Heart right ventricle (tissue), 16 donors: ENCODE measurements at regions not wholly inside any gene's neighbourhood (a gene's known extent, or its start where the extent isn't known, plus 50 kb on each side); places are given as distances from the start of the nearest gene placed in this dataset.

ENCODE experiments used
- ATAC-seq, 8 donors: fragments of 200-7000 bp; cut with Tn5 transposase; one replicate each; pipeline ENCODE4 v1.9.1; 2020; ENCODE audit warnings: mild to moderate bottlenecking in 8 of 8, moderate library complexity in 8 of 8, moderate number of reproducible peaks in 1 of 8
- DNase-seq, 2 donors: peaks; one replicate each; pipeline ENCODE4 v3.0.0-alpha.2; 2020
- H3K27ac ChIP-seq, 10 donors: fragments of 200-600 bp; sonication (generic) in 2 of 10; one replicate each; pipeline versions ENCODE4 v1.5.0 to v1.8.0; 2020 to 2022; ENCODE audit warnings: mild to moderate bottlenecking in 3 of 10
- H3K27me3 ChIP-seq, 7 donors: fragments of 200-600 bp; one replicate each; pipeline ENCODE4 v1.8.0; 2021 to 2022; ENCODE audit warnings: mild to moderate bottlenecking in 2 of 7
- H3K36me3 ChIP-seq, 9 donors: fragments of 200-600 bp; sonication (generic) in 1 of 9; one replicate each; pipeline versions ENCODE4 v1.5.0 to v1.8.0; 2020 to 2022; ENCODE audit warnings: mild to moderate bottlenecking in 2 of 9
- H3K4me1 ChIP-seq, 9 donors: fragments of 200-600 bp; sonication (generic) in 1 of 9; one replicate each; pipeline versions ENCODE4 v1.5.0 to v1.8.0; 2020 to 2022; ENCODE audit warnings: mild to moderate bottlenecking in 4 of 9
- H3K4me3 ChIP-seq, 10 donors: fragments of 200-600 bp; sonication (generic) in 2 of 10; one replicate each; pipeline versions ENCODE4 v1.5.0 to v1.8.0; 2020 to 2022; ENCODE audit warnings: mild to moderate bottlenecking in 7 of 10, moderate library complexity in 2 of 10
- H3K9me3 ChIP-seq, 11 donors: fragments of 200-600 bp in 10 of 11; sonication (generic) in 2 of 11; one replicate each; pipeline versions ENCODE4 v1.5.0 to v1.8.0; 2013 to 2022; ENCODE audit warnings: mild to moderate bottlenecking in 2 of 11, control low read depth in 1 of 11, moderate library complexity in 1 of 11
- CTCF ChIP-seq, 9 donors: fragments of 200-600 bp; sonication (generic) in 2 of 9; IDR thresholded peaks; one replicate each; pipeline versions ENCODE4 v1.5.0 to v1.8.0; 2021 to 2022; ENCODE audit warnings: antibody characterized with exemption in 9 of 9, mild to moderate bottlenecking in 5 of 9, moderate library complexity in 1 of 9
- WGBS, 2 donors: extraction: QIAGEN DNeasy Blood & Tissue Kit; methylation state at CpG; one replicate each; pipeline ENCODE4 v1.1.7; 2013; ENCODE audit warnings: inconsistent platforms in 1 of 2; 5-methylcytosine and 5-hydroxymethylcytosine counted together
- intact Hi-C, 10 donors: fragments of 100-400 bp; cut with DNase I; formaldehyde crosslinking; loops; one replicate each; pipeline versions ENCODE4 v1.11.1 to v1.14.2; 2022
- donor health status: Arrhythmogenic right ventricular cardiomyopathy.
- donor health status: ischemic (EF 13 %, LVEDD 7.1; RV severe dilation, severe dysfunction).
- donor health status: healthy with polysubstance abuse.
- donor health status: DM: no; HTN: yes; CAD: no.
- donor health status: DM: no; HTN: no; CAD: no.
- donor health status: ischemic (EF 25% LVEDD 6.9; RV normal size, moderate dysfunction).
- donor health status: ischemic (EF 25% LVEDD 5.7; RV mildly dilated, moderate dysfunction).
- donor health status: healthy.
- donor health status: DM: yes; HTN: yes; CAD: no.
- donor health status: Ischemic cardiomyopathy.
- donor health status: ischemic (EF 35%, LVEDD 5.7; RV mildly dilated, moderate dysfunction).
- donor health status: nonischemic (EF 11% LVEDD 7.7; RV severe dilation, severe dysfunction).
- donor health status: DM: yes; HTN: yes; CAD: no.
- donor health status: PGD.
- donor health status: ischemic (EF 29% LVEDD 5.4; RV normal size, mild dysfunction).
- donor health status: nonischemic (EF 23%, LVEDD 6.1; RV moderate dilation, normal function).

DNA sequence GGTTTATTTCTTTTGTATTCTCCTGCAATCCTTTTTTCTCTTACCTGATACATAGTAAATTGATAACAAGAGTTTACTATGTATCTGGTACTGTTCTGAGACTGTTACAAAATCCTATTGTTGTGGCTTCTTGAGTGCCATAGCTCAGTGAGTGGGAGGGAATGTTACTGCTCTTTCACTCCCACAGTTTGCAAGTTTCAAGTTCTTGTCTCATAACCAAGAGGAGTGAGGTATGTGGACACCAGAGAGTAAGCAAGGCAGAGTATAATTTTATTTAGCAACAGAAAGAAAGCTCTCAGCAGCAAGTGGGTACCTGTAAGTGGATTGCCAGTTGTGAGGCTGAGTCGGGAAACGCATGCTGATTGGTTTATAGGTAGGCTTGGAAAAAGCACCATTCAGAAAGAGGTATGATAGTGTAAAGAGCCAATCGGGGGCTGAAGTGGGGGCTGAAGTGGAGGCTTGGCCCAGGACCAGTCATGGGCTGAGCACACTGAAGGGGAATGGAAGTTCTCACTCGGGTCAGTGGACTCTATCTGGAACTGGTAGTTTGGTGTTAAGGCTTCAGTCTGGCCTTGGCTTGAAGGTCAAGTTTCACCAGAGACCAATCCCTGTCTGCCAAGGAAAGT is 850.8 kb downstream of the TMTC2 start:
- no peaks in the 10 kb centered on the region for H3K9me3 ChIP-seq
- no peaks in the 10 kb centered on the region for H3K36me3 ChIP-seq
- no peak for TF ChIP-seq CTCF (IDR thresholded peaks at IDR 0.05)
- H3K27me3 ChIP-seq = no peaks in the 10 kb centered on the region
- no peak overlapping the region for H3K27ac ChIP-seq
- H3K4me3 ChIP-seq = no peak overlapping the region
- 76 to 86% methylated on average over 4 of the region's 4 CpGs for WGBS, 2 donors
- no peak for DNase-seq
- intact Hi-C loops = no loop called here
- ATAC-seq = no peak
- H3K4me1 ChIP-seq = no peaks in the 10 kb centered on the region

- TF ChIP-seq CTCF (IDR thresholded peaks at IDR 0.05) = no peak
- intact Hi-C loops = no loop called here
- 89 to 92% methylated on average over 1 of the region's 1 CpG for WGBS, 2 donors
- Histone ChIP-seq H3K27ac (no peak overlapping the region), H3K27me3 (no peaks in the 10 kb centered on the region), H3K4me3 (no peak overlapping the region), H3K4me1 (no peaks in the 10 kb centered on the region), H3K36me3 (no peaks in the 10 kb centered on the region), H3K9me3 (no peaks in the 10 kb centered on the region)
- DNase-seq (no peak), ATAC-seq (no peak)
Measured at GRCh38 chr12:83536496-83536895, 849.8 kb downstream of the TMTC2 start.

- WGBS, 2 donors = 86 to 91% methylated on average over 1 of the region's 1 CpG
- no peak for DNase-seq
- H3K4me1 ChIP-seq = peaks cover 0 to 4% (median 0%) of the 10 kb centered on the region in 9 donors
- ATAC-seq = no peak
- no peak overlapping the region for H3K27ac ChIP-seq
- H3K4me3 ChIP-seq = no peak overlapping the region
- intact Hi-C loops = no loop called here
- TF ChIP-seq CTCF (IDR thresholded peaks at IDR 0.05) = no peak
- no peaks in the 10 kb centered on the region for H3K9me3 ChIP-seq
- no peaks in the 10 kb centered on the region for H3K36me3 ChIP-seq
- no peaks in the 10 kb centered on the region for H3K27me3 ChIP-seq
Measured at GRCh38 chr12:83528571-83528970, 841.9 kb downstream of the TMTC2 start.

- intact Hi-C loops = no loop called here
- ATAC-seq = no peak
- H3K27ac ChIP-seq = no peak overlapping the region
- DNase-seq = no peak
- no peak for TF ChIP-seq CTCF (IDR thresholded peaks at IDR 0.05)
- H3K4me3 ChIP-seq = no peak overlapping the region
- H3K36me3 ChIP-seq = no peaks in the 10 kb centered on the region
- WGBS, 2 donors = 42 to 47% methylated on average over 1 of the region's 1 CpG
- H3K9me3 ChIP-seq = no peaks in the 10 kb centered on the region
- no peaks in the 10 kb centered on the region for H3K27me3 ChIP-seq
- H3K4me1 ChIP-seq = peaks cover 0 to 4% (median 0%) of the 10 kb centered on the region in 9 donors
Measured at GRCh38 chr12:83527810-83528209, 841.1 kb downstream of the TMTC2 start.
